Lower leg skin (tissue), 4 donors: ENCODE measurements at regions not wholly inside any gene's neighbourhood (a gene's known extent, or its start where the extent isn't known, plus 50 kb on each side); places are given as distances from the start of the nearest gene placed in this dataset.

Experiments
- DNase-seq, 2 donors: peaks; one replicate each; pipeline ENCODE4 v3.0.0-alpha.2; 2019; ENCODE audit warnings: low spot score in 2 of 2
- H3K4me3 ChIP-seq: fragments of 200-600 bp; sonication (generic); 2 replicates; pipeline ENCODE4 v1.5.1; 2017; ENCODE audit warnings: mild to moderate bottlenecking, low read depth; ENCODE audit not compliant: poor library complexity, severe bottlenecking
- POLR2A ChIP-seq, 2 donors: fragments of 450-650 bp; IDR thresholded peaks; one replicate each; pipeline ENCODE4 v1.6.1; 2016 to 2017; ENCODE audit warnings: antibody characterized with exemption in 2 of 2, mild to moderate bottlenecking in 1 of 2, moderate library complexity in 1 of 2
- WGBS, 2 donors: methylation state at CpG; one replicate each; pipeline ENCODE4 v1.1.5; 2018; 5-methylcytosine and 5-hydroxymethylcytosine counted together
- intact Hi-C: fragments of 100-400 bp; cut with DNase I; formaldehyde crosslinking; loops from one replicate; pipeline ENCODE4 v1.15.0; 2023; ENCODE audit warnings: low total_unique reads
- TF ChIP-seq, protein P1 (sequence below), 3 donors: fragments of 450-650 bp; IDR thresholded peaks; one replicate each; pipeline ENCODE4 v1.5.1; 2016; ENCODE audit warnings: antibody characterized with exemption in 3 of 3, mild to moderate bottlenecking in 3 of 3, moderate library complexity in 2 of 3

DNA sequence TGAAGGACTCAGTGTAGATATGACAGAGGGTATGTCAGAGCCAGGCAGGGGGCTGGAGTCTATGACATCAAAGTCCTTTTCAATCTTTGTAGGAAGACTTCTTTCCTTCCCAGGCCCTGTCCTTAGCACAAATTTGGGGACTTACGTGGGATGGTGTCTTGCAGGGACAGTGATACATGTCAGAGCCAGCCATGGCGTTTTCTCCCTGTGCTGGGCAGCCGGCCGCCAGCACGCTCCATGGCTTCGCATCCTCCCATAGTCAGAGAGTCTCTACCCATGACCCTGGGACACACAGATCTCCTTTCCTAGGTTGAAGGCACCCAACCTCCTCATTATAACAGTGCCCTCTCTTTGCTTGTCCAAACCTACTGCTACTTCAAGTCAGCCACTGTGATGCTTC lies 156.9 kb upstream of the MYCN start:
- H3K4me3 ChIP-seq, result no peak overlapping the region
- WGBS, 2 donors, result 93 to 95% methylated on average over 6 of the region's 6 CpGs
- intact Hi-C loops, result no loop called here

DNA sequence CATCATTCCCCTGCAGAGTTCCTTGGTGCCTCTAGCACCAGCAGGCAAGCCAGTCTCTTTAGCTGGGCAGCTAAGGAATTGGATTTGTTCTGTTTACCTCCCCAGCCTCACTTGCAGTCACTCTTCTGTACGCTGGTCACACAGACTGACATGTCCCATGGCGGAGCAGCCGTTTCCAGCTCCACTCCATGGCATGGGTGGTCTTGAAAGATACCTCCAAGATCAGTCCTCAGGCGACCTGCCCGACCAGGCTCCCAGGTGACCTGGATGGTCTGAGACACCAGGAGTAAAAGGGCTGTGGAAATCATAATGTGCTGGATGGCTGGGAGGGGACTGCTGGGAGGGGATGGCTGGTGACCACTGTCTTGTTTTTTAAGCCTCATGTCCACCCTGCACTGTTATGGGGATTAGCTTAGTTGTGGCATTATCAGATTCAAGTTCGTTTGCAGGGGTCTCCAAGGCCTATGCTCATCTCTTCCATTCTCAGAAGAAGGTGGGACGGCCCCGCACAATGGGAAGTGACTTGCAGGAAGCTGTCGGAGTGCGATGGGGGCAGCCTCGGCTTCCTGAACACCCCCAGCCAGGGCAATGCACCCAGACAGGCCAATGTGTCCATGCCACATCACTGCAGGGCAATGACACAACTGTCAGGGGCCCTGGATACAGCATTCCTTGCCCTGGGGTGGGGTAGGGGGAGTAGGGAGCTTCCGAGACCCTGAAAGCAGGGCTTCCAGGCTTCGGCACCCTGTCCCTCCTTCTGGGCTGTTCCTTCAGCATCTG lies 156.1 kb upstream of the MYCN start:
- 81 to 87% methylated on average over 11 to 13 of the region's 13 CpGs for WGBS, 2 donors
- TF ChIP-seq POLR2A (IDR thresholded peaks at IDR 0.05), result no peak
- TF ChIP-seq, protein P1, sequence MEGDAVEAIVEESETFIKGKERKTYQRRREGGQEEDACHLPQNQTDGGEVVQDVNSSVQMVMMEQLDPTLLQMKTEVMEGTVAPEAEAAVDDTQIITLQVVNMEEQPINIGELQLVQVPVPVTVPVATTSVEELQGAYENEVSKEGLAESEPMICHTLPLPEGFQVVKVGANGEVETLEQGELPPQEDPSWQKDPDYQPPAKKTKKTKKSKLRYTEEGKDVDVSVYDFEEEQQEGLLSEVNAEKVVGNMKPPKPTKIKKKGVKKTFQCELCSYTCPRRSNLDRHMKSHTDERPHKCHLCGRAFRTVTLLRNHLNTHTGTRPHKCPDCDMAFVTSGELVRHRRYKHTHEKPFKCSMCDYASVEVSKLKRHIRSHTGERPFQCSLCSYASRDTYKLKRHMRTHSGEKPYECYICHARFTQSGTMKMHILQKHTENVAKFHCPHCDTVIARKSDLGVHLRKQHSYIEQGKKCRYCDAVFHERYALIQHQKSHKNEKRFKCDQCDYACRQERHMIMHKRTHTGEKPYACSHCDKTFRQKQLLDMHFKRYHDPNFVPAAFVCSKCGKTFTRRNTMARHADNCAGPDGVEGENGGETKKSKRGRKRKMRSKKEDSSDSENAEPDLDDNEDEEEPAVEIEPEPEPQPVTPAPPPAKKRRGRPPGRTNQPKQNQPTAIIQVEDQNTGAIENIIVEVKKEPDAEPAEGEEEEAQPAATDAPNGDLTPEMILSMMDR (IDR thresholded peaks at IDR 0.05), result no peak
- H3K4me3 ChIP-seq, result no peak overlapping the region
- intact Hi-C loops, result no loop called here
- no peak for DNase-seq

More for the DNA sequence above, 156.9 kb upstream of the MYCN start:
- no peak for TF ChIP-seq POLR2A (IDR thresholded peaks at IDR 0.05)
- TF ChIP-seq, protein P1 (IDR thresholded peaks at IDR 0.05), result no peak
- DNase-seq, result no peak

DNA sequence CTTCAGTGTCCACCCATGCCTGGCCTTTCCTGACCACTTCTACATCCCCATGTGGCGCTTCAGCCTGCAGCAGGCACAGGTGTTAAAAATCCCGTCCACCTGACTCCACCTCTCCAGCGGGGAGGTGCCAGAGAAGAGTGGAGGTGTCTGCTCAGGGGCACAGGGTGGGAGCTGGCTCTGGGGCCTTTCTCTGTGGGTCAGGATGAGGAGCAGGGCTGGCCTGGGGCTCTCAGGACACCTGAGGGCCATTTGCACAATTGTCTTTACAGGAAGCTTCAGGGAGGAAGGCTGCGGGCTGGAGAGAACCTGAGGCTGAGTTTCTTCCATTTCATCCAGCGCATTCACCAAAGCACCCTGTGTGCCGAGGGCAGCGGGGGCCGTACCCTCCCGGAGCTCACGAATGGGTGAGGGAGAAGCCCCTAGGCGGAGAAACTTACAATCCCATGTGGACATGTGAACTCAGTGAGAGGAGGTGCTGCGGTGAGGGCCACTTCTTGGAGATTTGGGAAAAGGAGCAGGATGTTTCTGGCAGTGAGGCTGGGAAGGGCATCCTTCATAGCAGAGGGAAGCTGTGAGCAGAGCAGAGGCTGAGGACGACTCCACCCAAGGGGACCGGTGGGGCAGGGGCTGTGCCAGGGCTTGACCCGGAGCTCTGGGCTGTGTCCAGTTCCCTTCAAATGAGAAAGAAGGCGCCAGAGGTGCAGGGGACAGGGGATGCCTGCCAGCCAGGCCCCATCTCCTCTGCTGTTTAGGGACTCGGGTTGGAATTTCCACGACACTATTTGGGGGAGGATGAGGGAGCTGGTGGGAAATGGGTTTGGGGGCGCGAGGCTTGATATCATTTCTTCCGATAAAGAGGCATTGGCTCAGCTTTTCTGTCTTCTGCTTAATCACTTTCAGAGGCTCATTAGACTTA lies 155.2 kb upstream of the MYCN start:
- 72 to 76% methylated on average over 21 of the region's 21 CpGs for WGBS, 2 donors
- no peak overlapping the region for H3K4me3 ChIP-seq
- DNase-seq, result no peak
- no peak for TF ChIP-seq POLR2A (IDR thresholded peaks at IDR 0.05)
- TF ChIP-seq, protein P1 (IDR thresholded peaks at IDR 0.05), result no peak
- intact Hi-C loops, result no loop called here

DNA sequence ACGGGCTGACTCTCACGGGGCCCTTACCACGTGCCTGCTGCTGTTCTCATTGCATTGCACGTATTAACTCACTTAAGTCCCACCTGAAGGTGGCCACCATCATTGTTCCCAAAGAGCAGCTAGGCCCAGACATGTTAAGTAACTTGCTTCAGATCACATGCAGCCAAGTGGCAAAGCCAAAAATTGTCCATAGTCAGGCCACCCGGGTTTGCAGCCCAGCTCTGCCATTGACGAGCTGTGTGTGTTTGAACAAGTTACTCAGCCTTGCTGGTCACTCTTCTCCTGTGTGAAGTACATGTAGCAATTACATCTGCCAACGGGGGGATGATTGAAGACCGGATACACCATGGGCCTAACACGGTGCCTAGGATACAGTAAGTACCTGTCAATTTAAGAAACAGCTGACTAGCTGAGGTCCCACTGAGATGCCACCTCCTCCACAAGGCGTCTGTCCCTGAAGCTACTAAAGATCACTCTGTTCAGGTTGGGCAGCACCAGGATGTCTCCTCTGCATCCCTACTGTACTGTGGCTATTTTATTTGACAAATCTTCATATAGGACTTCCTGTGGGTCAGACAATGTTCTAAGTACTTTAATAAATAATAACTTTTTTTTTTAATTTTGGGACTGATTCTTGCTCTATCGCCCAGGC lies 154.2 kb upstream of the MYCN start:
- intact Hi-C loops, result no loop called here

DNA sequence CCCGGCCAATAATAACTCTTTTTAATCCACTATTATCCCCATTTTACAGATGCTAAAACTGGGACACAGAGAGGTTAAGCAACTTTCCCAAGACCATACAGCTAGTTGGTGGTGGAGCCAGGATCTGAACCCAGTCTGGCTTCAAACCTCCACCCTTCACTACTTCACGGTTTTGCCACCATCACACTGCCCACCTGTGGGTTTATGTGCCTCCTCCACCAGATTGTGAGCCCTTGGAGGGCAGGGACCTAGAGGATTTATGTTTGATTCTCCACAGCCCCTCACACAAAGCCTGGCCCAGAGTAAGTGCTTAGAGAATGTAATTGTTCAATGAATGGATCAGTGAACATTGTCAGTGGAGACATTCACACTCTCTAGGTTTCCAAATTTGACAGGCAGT lies 153.4 kb upstream of the MYCN start:
- intact Hi-C loops, result no loop called here
- no peak for DNase-seq
- 89 to 93% methylated on average over 2 of the region's 2 CpGs for WGBS, 2 donors
- TF ChIP-seq, protein P1 (IDR thresholded peaks at IDR 0.05), result no peak
- no peak for TF ChIP-seq POLR2A (IDR thresholded peaks at IDR 0.05)
- H3K4me3 ChIP-seq, result no peak overlapping the region

More for the DNA sequence above, 154.2 kb upstream of the MYCN start:
- no peak overlapping the region for H3K4me3 ChIP-seq
- DNase-seq, result no peak
- TF ChIP-seq, protein P1 (IDR thresholded peaks at IDR 0.05), result no peak
- no peak for TF ChIP-seq POLR2A (IDR thresholded peaks at IDR 0.05)
- 78 to 86% methylated on average over 11 of the region's 11 CpGs for WGBS, 2 donors
